Nephron progenitor cell (in vitro differentiated cells): ENCODE measurements at regions not wholly inside any gene's neighbourhood (a gene's known extent, or its start where the extent isn't known, plus 50 kb on each side); places are given as distances from the start of the nearest gene placed in this dataset.

ENCODE experiments used
- DNase-seq: peaks from one replicate; pipeline ENCODE4 v3.0.0; 2021
- H3K27ac Mint-ChIP-seq: 2 replicates; pipeline ENCODE4 v1.8.0; 2021; ENCODE audit warnings: mild to moderate bottlenecking, moderate library complexity, mixed read lengths
- H3K27me3 Mint-ChIP-seq: 2 replicates; pipeline ENCODE4 v1.8.0; 2021; ENCODE audit warnings: mild to moderate bottlenecking, low read depth, mixed read lengths; ENCODE audit not compliant: poor library complexity
- H3K36me3 Mint-ChIP-seq: 2 replicates; pipeline ENCODE4 v1.8.0; 2021; ENCODE audit warnings: low read depth, mixed read lengths
- H3K4me1 Mint-ChIP-seq: 2 replicates; pipeline ENCODE4 v1.8.0; 2021; ENCODE audit warnings: mixed read lengths
- H3K4me3 Mint-ChIP-seq: 2 replicates; pipeline ENCODE4 v1.8.0; 2021; ENCODE audit warnings: mild to moderate bottlenecking, moderate library complexity, mixed read lengths
- H3K9me3 Mint-ChIP-seq: 2 replicates; pipeline ENCODE4 v1.8.0; 2021; ENCODE audit warnings: mild to moderate bottlenecking, moderate library complexity, mixed read lengths
- CTCF ChIP-seq: fragments of 200-600 bp; sonication (generic); IDR thresholded peaks from 2 replicates; pipeline ENCODE4 v1.5.0; 2021; ENCODE audit warnings: antibody characterized with exemption

- Mint-ChIP-seq H3K4me3 (no peak overlapping the region), H3K9me3 (peaks cover 90% of the 10 kb centered on the region), H3K36me3 (no peaks in the 10 kb centered on the region), H3K27me3 (peaks cover 12% of the 10 kb centered on the region), H3K27ac (no peak overlapping the region), H3K4me1 (no peaks in the 10 kb centered on the region)
- no peak for TF ChIP-seq CTCF
- no peak for DNase-seq
Observed at GRCh38 chr22:47586038-47586437, 823.6 kb downstream of the TBC1D22A start.

- DNase-seq: no peak
- no peak for TF ChIP-seq CTCF
- Mint-ChIP-seq H3K4me3 (no peak overlapping the region), H3K27me3 (peaks cover 8% of the 10 kb centered on the region), H3K36me3 (no peaks in the 10 kb centered on the region), H3K4me1 (no peaks in the 10 kb centered on the region), H3K27ac (no peak overlapping the region), H3K9me3 (peaks cover 90% of the 10 kb centered on the region)
Observed at GRCh38 chr22:47583959-47584562, 821.6 kb downstream of the TBC1D22A start.

- H3K27ac Mint-ChIP-seq: no peak overlapping the region
- H3K36me3 Mint-ChIP-seq: no peaks in the 10 kb centered on the region
- no peak for TF ChIP-seq CTCF
- DNase-seq: no peak
- H3K4me1 Mint-ChIP-seq: no peaks in the 10 kb centered on the region
- peaks cover 79% of the 10 kb centered on the region for H3K9me3 Mint-ChIP-seq
- peaks cover 3% of the 10 kb centered on the region for H3K27me3 Mint-ChIP-seq
- H3K4me3 Mint-ChIP-seq: no peak overlapping the region
Observed at GRCh38 chr22:47582067-47582466, 819.6 kb downstream of the TBC1D22A start.

- Mint-ChIP-seq H3K36me3 (no peaks in the 10 kb centered on the region), H3K27me3 (peaks cover 3% of the 10 kb centered on the region), H3K9me3 (peaks cover 78% of the 10 kb centered on the region), H3K4me3 (no peak overlapping the region), H3K4me1 (no peaks in the 10 kb centered on the region), H3K27ac (no peak overlapping the region)
- TF ChIP-seq CTCF: no peak
- no peak for DNase-seq
Observed at GRCh38 chr22:47580121-47580520, 817.7 kb downstream of the TBC1D22A start.

- peaks cover under 1% of the 10 kb centered on the region for H3K27me3 Mint-ChIP-seq
- TF ChIP-seq CTCF: no peak
- no peak overlapping the region for H3K4me3 Mint-ChIP-seq
- H3K9me3 Mint-ChIP-seq: peaks cover 81% of the 10 kb centered on the region
- no peaks in the 10 kb centered on the region for H3K4me1 Mint-ChIP-seq
- no peak overlapping the region for H3K27ac Mint-ChIP-seq
- no peaks in the 10 kb centered on the region for H3K36me3 Mint-ChIP-seq
- no peak for DNase-seq
Observed at GRCh38 chr22:47576908-47577307, 814.5 kb downstream of the TBC1D22A start.

- DNase-seq: no peak
- no peak for TF ChIP-seq CTCF
- Mint-ChIP-seq H3K36me3 (no peaks in the 10 kb centered on the region), H3K27ac (no peak overlapping the region), H3K9me3 (peaks cover 75% of the 10 kb centered on the region), H3K4me1 (no peaks in the 10 kb centered on the region), H3K4me3 (no peak overlapping the region), H3K27me3 (peaks cover 2% of the 10 kb centered on the region)
Observed at GRCh38 chr22:47575291-47575690, 812.8 kb downstream of the TBC1D22A start.
